Pons (tissue), 1 donor: ENCODE measurements at regions not wholly inside any gene's neighbourhood (a gene's known extent, or its start where the extent isn't known, plus 50 kb on each side); places are given as distances from the start of the nearest gene placed in this dataset.
"Not testable (repeated sequence)": the region's sequence is repeated elsewhere in the genome, so short reads cannot be mapped to it uniquely, and the experiment has no call there.

Experiments
- DNase-seq: peaks from one replicate; pipeline ENCODE4 v3.0.0-alpha.2; 2016; ENCODE audit warnings: low spot score

DNA sequence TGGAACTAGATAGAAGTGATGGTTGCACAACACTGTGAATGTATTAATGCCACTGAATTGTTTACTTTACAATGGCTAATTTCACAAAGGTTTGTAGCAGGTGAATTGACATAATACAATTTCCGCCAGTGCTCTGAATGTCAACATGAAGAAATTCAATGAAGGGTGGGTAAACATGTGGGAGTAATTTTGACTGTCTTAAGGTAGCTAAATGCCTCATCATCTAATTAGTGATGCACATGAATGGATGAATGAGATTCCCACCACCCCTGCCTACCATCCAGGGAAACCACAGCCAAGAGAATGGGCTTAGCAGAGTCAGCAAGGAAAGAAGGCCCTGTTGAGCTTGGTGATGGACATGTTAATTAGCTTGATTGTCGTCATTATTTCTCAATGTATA, 275.3 kb downstream of the ALDH8A1 start:
- DNase-seq: no peak

- no peak for DNase-seq
Measured at GRCh38 chr6:134669485-134669884, 280.4 kb downstream of the ALDH8A1 start.

DNA sequence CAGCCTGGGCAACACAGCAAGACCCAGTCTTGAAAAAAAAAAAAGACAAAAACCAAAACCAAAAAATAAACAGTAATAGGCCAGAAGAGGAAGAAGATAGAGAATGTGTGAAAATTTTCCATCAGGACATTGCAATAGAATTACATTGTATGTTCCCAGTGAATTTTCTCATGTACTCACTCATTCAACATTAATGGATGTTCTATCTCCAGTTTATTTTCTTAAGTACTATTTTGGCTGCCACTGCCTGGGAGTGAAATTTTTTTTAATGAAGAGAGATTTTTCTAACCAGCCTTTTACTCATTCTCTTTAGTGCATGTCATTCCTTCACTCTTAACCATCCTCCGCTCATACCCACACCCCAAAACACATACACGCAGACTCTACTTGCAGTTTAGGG, 282.8 kb downstream of the ALDH8A1 start:
- DNase-seq: no peak

DNA sequence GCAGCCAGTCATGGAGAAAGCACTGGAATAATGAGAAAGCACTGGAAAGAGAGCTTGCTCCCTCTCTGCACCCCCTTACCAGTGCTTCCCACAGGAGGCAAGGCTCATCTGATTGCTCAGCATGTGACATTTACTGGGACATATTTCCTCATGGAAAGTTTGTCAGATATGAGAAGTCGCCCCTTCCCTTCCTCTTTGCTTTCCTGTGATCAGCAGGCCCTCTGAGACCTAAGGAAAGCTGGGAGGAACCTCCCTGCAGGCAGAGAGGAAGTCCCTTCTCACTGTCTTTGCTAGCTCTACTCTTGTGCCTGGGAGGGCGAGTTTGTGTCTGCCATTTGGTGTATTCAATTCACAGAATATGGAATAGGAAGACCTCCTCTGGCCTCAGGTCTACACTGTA, 283.8 kb downstream of the ALDH8A1 start:
- no peak for DNase-seq

- no peak for DNase-seq
Measured at GRCh38 chr6:134665029-134665723, 284.7 kb downstream of the ALDH8A1 start.

DNA sequence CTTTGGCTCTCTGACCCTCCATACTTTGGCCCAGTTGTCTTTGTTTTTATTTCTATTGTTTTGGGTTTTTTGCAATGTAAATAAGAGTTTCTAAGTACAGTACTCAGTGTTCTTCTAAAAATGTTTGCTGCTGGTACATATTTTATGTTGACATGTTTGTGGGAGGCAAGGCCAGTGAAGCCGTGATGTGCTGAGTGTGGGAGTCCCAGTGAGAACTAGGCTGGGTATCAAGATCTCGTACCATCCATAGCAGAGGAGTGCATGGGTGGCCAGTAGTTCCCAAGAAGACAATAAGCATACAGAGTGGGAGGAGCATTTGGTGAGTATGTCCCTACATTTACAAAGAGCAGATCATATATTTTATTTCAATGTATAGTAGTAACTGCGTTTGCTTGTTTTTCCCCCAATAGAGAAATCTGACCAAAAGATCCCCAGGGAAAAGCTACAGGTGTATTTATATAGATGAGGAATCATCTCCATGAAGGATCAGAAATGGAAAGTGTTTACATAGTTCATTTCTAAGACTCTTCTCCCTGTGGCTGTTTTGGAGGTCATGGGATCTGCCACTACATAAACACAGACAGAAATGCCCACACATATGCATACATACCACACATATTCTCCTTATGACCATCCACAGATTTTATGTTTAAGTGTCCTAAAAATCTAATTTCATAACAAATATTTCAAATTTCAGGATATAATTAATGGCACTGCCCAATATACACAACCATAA, 285.9 kb downstream of the ALDH8A1 start:
- no peak for DNase-seq

DNA sequence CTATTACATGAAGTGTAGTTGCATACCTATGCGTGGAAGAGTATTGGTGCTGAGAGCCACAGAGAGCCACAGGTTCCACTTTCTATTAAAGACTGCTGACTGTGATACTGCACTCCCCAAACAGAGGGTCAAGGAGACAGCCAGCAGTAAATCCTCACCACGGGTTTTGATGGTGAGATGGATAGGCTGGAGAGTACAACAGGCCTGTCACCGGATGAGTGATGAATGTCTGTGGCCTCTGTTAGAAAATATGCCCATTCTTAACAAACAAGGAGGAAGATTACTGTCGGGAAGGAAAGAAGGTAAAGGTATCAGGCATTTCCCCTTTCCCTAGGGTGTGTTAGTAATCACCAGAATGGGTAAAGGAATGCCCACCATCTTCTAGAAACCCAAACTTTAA, 286.5 kb downstream of the ALDH8A1 start:
- DNase-seq: no peak

DNA sequence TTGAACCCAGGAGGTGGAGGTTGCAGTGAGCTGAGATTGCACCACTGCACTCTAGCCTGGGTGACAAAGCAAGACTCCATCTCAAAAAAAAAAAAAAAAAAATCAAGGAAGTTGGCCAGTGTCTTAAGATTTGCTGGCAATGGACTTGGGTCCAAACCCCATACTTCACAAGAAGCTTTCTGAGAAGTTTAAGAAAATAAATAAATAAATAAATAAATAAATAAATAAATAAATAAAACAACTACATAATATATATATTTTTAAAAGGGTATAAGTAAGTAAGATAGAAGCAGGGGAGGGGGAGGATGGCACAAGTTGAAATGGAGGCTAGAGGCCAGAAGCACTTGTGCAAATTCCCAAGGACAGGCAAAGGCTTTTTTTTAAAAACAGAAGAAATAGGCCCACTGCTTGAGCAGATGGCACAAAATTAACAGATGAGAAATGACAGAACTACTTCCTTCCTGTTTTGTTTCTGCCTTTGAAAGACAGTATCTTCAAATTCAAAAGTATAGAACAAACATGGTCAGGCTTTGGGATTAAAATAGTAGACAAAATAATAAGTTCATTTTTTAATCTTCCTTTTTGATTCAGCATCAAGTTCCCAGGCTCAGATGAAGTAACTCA, 287.7 kb downstream of the ALDH8A1 start:
- DNase-seq: no peak

DNA sequence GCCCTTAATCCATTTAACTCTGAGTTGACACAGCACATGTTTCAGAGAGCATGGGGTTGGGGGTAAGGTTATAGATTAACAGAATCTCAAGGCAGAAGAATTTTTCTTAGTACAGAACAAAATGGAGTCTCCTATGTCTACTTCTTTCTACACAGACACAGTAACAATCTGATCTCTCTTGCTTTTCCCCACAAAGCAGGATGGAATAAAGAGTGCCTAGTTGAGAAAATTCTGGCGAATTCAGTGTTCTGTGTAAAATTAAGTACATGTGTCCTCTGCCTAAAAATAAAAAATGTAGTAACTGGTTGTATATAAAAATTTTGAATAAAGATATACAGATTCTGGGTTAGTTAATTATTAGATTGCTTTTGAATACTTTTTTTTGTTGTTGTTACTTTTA, 290.0 kb downstream of the ALDH8A1 start:
- DNase-seq: not testable (repeated sequence)

DNA sequence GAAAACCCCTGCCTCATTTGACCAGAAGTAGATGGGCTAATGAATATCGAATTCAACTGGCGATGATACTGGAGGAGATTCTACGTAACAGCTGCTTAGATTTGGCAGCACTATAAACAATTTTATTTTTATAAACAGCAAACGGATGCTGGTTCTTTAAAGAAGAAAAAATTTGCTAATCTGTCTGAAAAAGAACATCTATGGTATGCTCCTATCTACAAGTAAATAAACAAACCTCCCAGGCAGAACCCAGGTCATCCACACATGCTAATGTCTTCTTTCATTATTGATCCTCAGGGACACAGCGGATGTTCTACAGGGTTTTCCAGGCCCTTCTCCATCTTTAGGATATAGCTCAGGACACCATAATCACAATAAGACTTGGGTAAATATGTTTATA, 291.3 kb downstream of the ALDH8A1 start:
- no peak for DNase-seq

- DNase-seq: no peak
Measured at GRCh38 chr6:134657751-134658527, 292.0 kb downstream of the ALDH8A1 start.

- no peak for DNase-seq
Measured at GRCh38 chr6:134657343-134657742, 292.6 kb downstream of the ALDH8A1 start.

- no peak for DNase-seq
Measured at GRCh38 chr6:134654751-134655150, 295.1 kb downstream of the ALDH8A1 start.

- DNase-seq: no peak
Measured at GRCh38 chr6:134651519-134651918, 298.4 kb downstream of the ALDH8A1 start.

GRCh38 chr6:134647861-134648260, 302.0 kb downstream of the ALDH8A1 start:
- DNase-seq: no peak

DNA sequence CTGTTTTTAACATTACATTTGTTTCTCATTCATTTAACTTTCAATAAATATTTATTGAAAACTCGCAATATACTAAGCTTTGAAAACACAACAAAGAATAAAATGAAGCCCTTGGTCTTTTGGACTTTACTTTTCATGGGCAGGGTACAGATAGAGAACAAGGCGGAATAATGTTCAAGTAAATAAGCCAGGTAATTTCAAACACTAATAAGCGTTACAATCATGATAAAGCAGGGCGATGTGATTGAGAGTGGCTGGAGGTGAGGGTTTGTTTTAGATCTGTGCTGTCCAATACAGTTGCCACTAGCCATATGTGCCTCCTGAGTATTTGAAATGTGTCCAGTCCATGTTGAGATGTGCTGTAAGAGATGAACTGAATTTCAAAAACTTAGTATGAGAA, 307.1 kb downstream of the ALDH8A1 start:
- DNase-seq: no peak

DNA sequence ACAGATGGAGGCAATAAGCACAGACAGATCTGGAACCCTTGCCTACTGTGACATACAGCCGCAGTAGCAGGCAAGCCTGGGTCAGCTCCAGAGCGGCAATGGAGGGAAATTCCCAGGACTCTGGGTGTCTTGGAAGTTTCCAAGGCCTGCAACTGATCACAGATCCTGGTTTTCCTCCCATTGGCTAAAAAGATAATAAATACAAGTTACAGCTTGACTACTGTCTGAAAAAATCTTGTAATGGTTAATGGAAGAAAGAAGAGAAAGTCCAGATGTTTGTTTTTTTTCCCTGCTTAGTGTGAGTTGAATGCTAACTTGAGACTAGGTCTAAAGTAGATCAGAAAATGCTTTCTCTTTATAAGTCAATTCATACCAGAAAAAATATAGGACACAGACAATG, 307.6 kb downstream of the ALDH8A1 start:
- no peak for DNase-seq

- peak; percentile 96 for DNase-seq
Measured at GRCh38 chr6:134640975-134641429, 308.9 kb downstream of the ALDH8A1 start.

GRCh38 chr6:134640229-134640628, 309.7 kb downstream of the ALDH8A1 start:
- no peak for DNase-seq

DNA sequence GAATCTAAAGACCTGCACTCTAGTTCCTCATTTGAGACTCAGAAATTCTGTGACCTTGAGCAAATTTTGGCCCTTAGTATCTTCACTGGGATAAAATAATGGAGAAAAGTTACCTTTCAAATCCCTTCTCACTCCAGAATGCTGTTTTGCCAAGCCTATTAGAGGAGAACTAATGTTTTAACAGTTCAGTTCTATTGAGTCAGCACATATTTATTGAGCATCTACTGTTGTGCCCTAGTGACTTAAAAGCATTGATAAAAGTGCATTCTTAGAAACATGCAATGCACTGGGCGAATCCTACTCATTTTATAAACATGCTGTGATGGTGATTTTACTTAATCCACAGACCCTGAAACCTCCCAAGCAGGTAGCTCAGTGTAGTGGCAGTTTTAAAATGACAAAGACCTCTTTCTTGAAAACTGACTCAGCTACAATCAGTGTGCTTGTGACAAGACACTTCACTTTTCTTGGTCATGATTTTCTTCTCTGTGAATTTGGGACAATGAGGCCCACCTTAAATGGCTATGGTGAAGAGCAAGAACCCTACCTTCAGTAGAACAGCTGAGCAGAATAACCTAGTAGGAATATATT, 312.0 kb downstream of the ALDH8A1 start:
- DNase-seq: no peak

- no peak for DNase-seq
Measured at GRCh38 chr6:134637282-134637681, 312.6 kb downstream of the ALDH8A1 start.

DNA sequence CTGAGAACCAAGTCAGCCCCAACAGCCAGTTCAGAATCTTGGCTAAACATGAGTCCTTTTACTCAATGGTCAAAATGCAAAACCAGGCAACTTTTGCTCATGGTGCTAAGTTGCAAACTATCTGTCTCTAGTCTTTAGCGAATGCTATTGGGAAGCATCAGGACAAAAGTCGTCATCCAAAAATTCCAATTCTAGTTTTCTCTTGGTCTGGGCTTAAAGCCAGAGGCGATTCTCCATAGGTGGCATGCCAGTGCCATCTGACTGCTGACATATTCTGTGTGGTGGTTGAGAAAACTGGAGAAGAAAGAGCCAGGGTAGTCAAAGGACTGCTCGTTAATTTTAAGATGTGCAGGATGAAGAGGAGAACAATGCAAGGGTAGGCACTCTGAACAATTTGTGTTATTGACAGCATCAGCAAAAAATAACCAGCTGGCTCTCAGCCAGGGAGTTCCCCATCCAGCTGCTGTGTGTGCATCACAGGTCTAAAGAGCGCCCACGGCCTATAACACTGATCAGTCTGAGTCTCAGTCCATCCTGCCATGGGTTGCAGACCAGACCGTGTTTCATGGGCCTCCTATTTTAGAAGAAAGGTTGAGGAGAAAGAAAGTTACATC, 313.6 kb downstream of the ALDH8A1 start:
- DNase-seq: no peak
